Adrenal gland (tissue), 9 donors: ENCODE measurements at regions not wholly inside any gene's neighbourhood (a gene's known extent, or its start where the extent isn't known, plus 50 kb on each side); places are given as distances from the start of the nearest gene placed in this dataset.

ENCODE experiments used
- DNase-seq, 7 donors: peaks; one replicate each; pipeline ENCODE4 v3.0.0-alpha.2; 2019 to 2020
- H3K27ac ChIP-seq, 5 donors: fragments of 200-600 bp; sonication (generic) in 4 of 5; 1 replicate in 3 of 5; 2 replicates in 2 of 5; pipeline versions ENCODE4 v1.5.1 to v1.8.0; 2016 to 2020; ENCODE audit warnings: mild to moderate bottlenecking in 1 of 5
- H3K27me3 ChIP-seq: fragments of 200-600 bp; 2 replicates; pipeline ENCODE4 v1.8.0; 2021
- H3K36me3 ChIP-seq, 2 donors: fragments of 200-600 bp; replicated peaks in 1 of 2; 1 replicate in 1 of 2; 2 replicates in 1 of 2; pipeline versions ENCODE4 v1.5.1 to v1.8.0; 2018 to 2022
- H3K4me1 ChIP-seq, 2 donors: fragments of 200-600 bp; replicated peaks in 1 of 2; 1 replicate in 1 of 2; 2 replicates in 1 of 2; pipeline versions ENCODE4 v1.5.1 to v1.8.0; 2018 to 2021
- H3K4me3 ChIP-seq, 4 donors: fragments of 200-600 bp; sonication (generic) in 3 of 4; one replicate each; pipeline ENCODE4 v1.5.1; 2016 to 2018
- H3K9me3 ChIP-seq, 3 donors: fragments of 200-600 bp; sonication (generic) in 1 of 3; replicated peaks in 1 of 3; 1 replicate in 2 of 3; 2 replicates in 1 of 3; pipeline versions ENCODE4 v1.5.1 to v1.8.0; 2016 to 2021
- CTCF ChIP-seq, 6 experiments: fragments of 450-650 bp in 4 of 6; fragments of 200-600 bp in 2 of 6; sonication (generic) in 1 of 6; IDR thresholded peaks; 1 replicate in 5 of 6; 2 replicates in 1 of 6; pipeline versions ENCODE4 v1.5.1 to v1.8.0; 2016 to 2021; ENCODE audit warnings: antibody characterized with exemption in 6 of 6, mild to moderate bottlenecking in 2 of 6, moderate library complexity in 1 of 6
- POLR2A ChIP-seq, 2 donors: fragments of 450-650 bp; IDR thresholded peaks; one replicate each; pipeline ENCODE4 v1.6.1; 2017; ENCODE audit warnings: antibody characterized with exemption in 2 of 2, mild to moderate bottlenecking in 2 of 2, moderate library complexity in 1 of 2
- WGBS, 4 donors: extraction: QIAGEN DNeasy Blood & Tissue Kit in 2 of 4; methylation state at CpG; one replicate each; pipeline versions ENCODE4 v1.1.5 to v1.1.7; 2013 to 2017; 5-methylcytosine and 5-hydroxymethylcytosine counted together
- intact Hi-C, 2 donors: fragments of 100-400 bp; cut with DNase I; formaldehyde crosslinking; loops; one replicate each; pipeline versions ENCODE4 v1.14.1 to v1.15.0; 2022 to 2023
- donor health status: healthy with polysubstance abuse.
- donor health status: Bipolar disorder and iron deficiency.
- donor health status: DM: yes; HTN: yes; CAD: no.
- donor health status: DM: no; HTN: no; CAD: no.
- donor health status: DM: no; HTN: no; CAD: no.

- intact Hi-C loops: no loop called here
- no peak for DNase-seq
- TF ChIP-seq CTCF (IDR thresholded peaks at IDR 0.05) (no peak), POLR2A (IDR thresholded peaks at IDR 0.05) (no peak)
- Histone ChIP-seq H3K9me3 (no peaks in the 10 kb centered on the region), H3K27ac (no peak overlapping the region), H3K27me3 (no peaks in the 10 kb centered on the region), H3K4me3 (no peak overlapping the region), H3K4me1 (no peaks in the 10 kb centered on the region), H3K36me3 (no peaks in the 10 kb centered on the region)
- 67 to 79% (median 72%) methylated on average over 1 of the region's 1 CpG for WGBS, 4 donors
Observed at GRCh38 chr3:151962352-151962751, 88.9 kb downstream of the SUCNR1 start.

- Histone ChIP-seq H3K4me1 (no peaks in the 10 kb centered on the region), H3K4me3 (no peak overlapping the region), H3K36me3 (no peaks in the 10 kb centered on the region), H3K27me3 (no peaks in the 10 kb centered on the region), H3K27ac (no peak overlapping the region), H3K9me3 (no peaks in the 10 kb centered on the region)
- TF ChIP-seq POLR2A (IDR thresholded peaks at IDR 0.05): no peak
- TF ChIP-seq CTCF (IDR thresholded peaks at IDR 0.05): no peak
- intact Hi-C loops: no loop called here
- no peak for DNase-seq
Observed at GRCh38 chr3:151962912-151963311, 89.5 kb downstream of the SUCNR1 start.

GRCh38 chr3:151964743-151965142, 91.3 kb downstream of the SUCNR1 start:
- 57 to 100% (median 87%) methylated on average over 1 of the region's 1 CpG for WGBS, 4 donors
- no peak for DNase-seq
- no peaks in the 10 kb centered on the region for H3K9me3 ChIP-seq
- H3K27ac ChIP-seq: no peak overlapping the region
- no peaks in the 10 kb centered on the region for H3K27me3 ChIP-seq
- H3K4me1 ChIP-seq: no peaks in the 10 kb centered on the region
- no peak overlapping the region for H3K4me3 ChIP-seq
- TF ChIP-seq POLR2A (IDR thresholded peaks at IDR 0.05) (no peak), CTCF (IDR thresholded peaks at IDR 0.05) (no peak)
- no peaks in the 10 kb centered on the region for H3K36me3 ChIP-seq
- intact Hi-C loops: no loop called here

GRCh38 chr3:151969026-151969642, 95.7 kb downstream of the SUCNR1 start:
- 75 to 82% (median 78%) methylated on average over 2 of the region's 2 CpGs for WGBS, 4 donors
- Histone ChIP-seq H3K9me3 (no peaks in the 10 kb centered on the region), H3K36me3 (no peaks in the 10 kb centered on the region), H3K27me3 (no peaks in the 10 kb centered on the region), H3K27ac (no peak overlapping the region), H3K4me1 (no peaks in the 10 kb centered on the region), H3K4me3 (no peak overlapping the region)
- intact Hi-C loops: no loop called here
- TF ChIP-seq CTCF (IDR thresholded peaks at IDR 0.05) (no peak), POLR2A (IDR thresholded peaks at IDR 0.05) (no peak)
- no peak for DNase-seq
